ENCODE measurements at regions not wholly inside any gene's neighbourhood (a gene's known extent, or its start where the extent isn't known, plus 50 kb on each side); places are given as distances from the start of the nearest gene placed in this dataset.

DNA sequence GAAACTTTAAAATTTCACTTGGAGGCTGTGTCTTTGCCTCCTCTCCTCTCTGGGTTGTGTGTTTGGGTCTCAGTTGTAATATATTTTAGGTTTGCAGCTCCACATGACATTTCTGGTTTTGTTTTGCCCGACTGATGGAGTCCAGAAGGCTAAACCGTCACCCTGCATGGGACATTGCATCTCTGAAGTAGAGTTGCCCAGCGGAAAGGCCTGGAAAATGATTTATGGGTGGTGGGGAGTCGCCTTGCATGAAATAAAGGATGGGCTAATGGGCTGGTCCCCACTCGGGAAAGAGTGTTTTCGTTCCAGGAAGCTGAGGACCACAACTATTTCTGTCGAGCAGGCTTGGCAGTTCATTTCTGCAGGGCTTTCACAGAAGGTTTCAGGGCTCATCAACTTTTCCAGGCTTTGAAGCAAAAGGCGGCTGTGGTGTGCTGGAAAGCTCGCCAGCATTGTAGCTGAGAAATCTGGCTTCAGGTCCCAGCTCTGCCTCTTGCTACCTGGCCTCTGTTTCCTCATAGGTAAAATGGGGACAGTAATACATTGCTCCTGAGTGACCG is 74.8 kb upstream of the GSC start:
- no peaks in the 10 kb centered on the region for H3K4me1 ChIP-seq
- intact Hi-C loops (cut with DNase I) = no loop called here
- H3K27me3 ChIP-seq = no peaks in the 10 kb centered on the region
- no peak for DNase-seq
- no peak overlapping the region for H3K4me3 ChIP-seq (replicated peaks in 1 of 3)
- no peak overlapping the region for H3K27ac ChIP-seq
- H3K9me3 ChIP-seq = no peaks in the 10 kb centered on the region
- 80 to 82% methylated on average over 10 of the region's 10 CpGs for WGBS, 2 donors
- no peak for TF ChIP-seq CTCF (IDR thresholded peaks at IDR 0.05)
- no peaks in the 10 kb centered on the region for H3K36me3 ChIP-seq

- Histone ChIP-seq H3K27ac (no peak overlapping the region), H3K9me3 (no peaks in the 10 kb centered on the region), H3K4me1 (no peaks in the 10 kb centered on the region), H3K36me3 (no peaks in the 10 kb centered on the region), H3K4me3 (replicated peaks in 1 of 3) (no peak overlapping the region), H3K27me3 (no peaks in the 10 kb centered on the region)
- intact Hi-C loops (cut with DNase I) = no loop called here
- TF ChIP-seq POLR2A (IDR thresholded peaks at IDR 0.05) (no peak), CTCF (IDR thresholded peaks at IDR 0.05) (no peak)
- no peak for DNase-seq
- 92% methylated on average over 6 of the region's 6 CpGs for WGBS, 2 donors
Measured at GRCh38 chr14:94840467-94840866, 70.6 kb upstream of the GSC start.

GRCh38 chr14:94839348-94839747 is 69.4 kb upstream of the GSC start:
- Histone ChIP-seq H3K36me3 (no peaks in the 10 kb centered on the region), H3K4me1 (no peaks in the 10 kb centered on the region), H3K4me3 (replicated peaks in 1 of 3) (no peak overlapping the region), H3K27me3 (no peaks in the 10 kb centered on the region), H3K27ac (no peak overlapping the region), H3K9me3 (no peaks in the 10 kb centered on the region)
- TF ChIP-seq CTCF (IDR thresholded peaks at IDR 0.05) (no peak), POLR2A (IDR thresholded peaks at IDR 0.05) (no peak)
- no peak for DNase-seq
- intact Hi-C loops (cut with DNase I) = no loop called here
- 71 to 76% methylated on average over 4 of the region's 4 CpGs for WGBS, 2 donors

DNA sequence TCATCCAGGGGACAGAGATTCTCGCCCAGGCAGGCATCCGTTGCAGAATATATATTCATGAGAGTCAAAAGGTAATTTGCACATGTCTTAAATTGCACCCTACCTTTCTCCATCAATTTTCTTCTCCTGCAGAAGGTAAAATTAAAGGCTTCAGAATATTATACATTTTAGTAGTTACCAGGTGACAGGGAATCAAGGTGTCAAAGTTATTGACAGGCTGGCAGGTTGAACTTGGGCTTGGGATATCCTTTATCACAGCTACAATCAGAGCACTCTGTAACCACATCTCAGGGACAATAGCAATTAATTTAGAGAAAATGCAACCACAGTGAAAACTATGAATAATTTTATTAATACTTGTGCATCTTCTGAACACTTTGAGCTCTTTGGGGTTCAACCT is 66.9 kb upstream of the GSC start:
- H3K4me3 ChIP-seq (replicated peaks in 1 of 3) = no peak overlapping the region
- TF ChIP-seq POLR2A (IDR thresholded peaks at IDR 0.05) (no peak), CTCF (IDR thresholded peaks at IDR 0.05) (no peak)
- H3K27me3 ChIP-seq = no peaks in the 10 kb centered on the region
- H3K4me1 ChIP-seq = no peaks in the 10 kb centered on the region
- H3K36me3 ChIP-seq = no peaks in the 10 kb centered on the region
- no peak overlapping the region for H3K27ac ChIP-seq
- intact Hi-C loops (cut with DNase I) = no loop called here
- no peaks in the 10 kb centered on the region for H3K9me3 ChIP-seq
- WGBS, 2 donors = 94 to 97% methylated on average over 2 of the region's 2 CpGs
- DNase-seq = no peak

GRCh38 chr14:94833633-94834032 is 63.7 kb upstream of the GSC start:
- 82 to 86% methylated on average over 5 of the region's 5 CpGs for WGBS, 2 donors
- no peak for TF ChIP-seq CTCF (IDR thresholded peaks at IDR 0.05)
- intact Hi-C loops (cut with DNase I) = no loop called here

More at GRCh38 chr14:94833633-94834032, 63.7 kb upstream of the GSC start:
- H3K27ac ChIP-seq = no peak overlapping the region
- no peak overlapping the region for H3K4me3 ChIP-seq (replicated peaks in 1 of 3)
- no peaks in the 10 kb centered on the region for H3K4me1 ChIP-seq
- H3K27me3 ChIP-seq = no peaks in the 10 kb centered on the region
- H3K36me3 ChIP-seq = no peaks in the 10 kb centered on the region
- DNase-seq = no peak
- no peaks in the 10 kb centered on the region for H3K9me3 ChIP-seq

All from thyroid gland (tissue), 4 donors.